ENCODE measurements at regions not wholly inside any gene's neighbourhood (a gene's known extent, or its start where the extent isn't known, plus 50 kb on each side); places are given as distances from the start of the nearest gene placed in this dataset.
A peak's percentile ranks its signal among the peaks of the same experiment; 100 is the strongest.

DNA sequence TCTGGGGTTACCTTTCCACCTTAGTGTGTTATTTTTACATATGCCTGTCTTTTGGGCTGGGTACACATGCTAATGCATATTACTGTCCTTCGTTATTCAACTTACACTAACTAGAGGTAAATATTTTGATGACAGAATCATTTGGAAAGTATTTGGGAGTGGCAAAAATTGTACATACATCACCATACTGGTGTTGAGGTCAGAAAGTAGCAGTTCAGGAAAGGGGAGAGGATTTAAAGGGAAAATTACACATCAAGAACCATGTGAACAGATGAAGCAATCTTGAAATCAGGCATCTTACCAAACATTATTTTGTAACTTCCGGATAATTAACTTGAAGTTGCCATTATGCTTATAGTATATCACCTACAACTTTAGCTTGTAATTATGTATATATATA, 379.7 kb downstream of the RND3 start:
- Histone ChIP-seq H3K79me2 (ENCODE audit: control insufficient read depth, insufficient read depth, low read length) (no peaks in the 10 kb centered on the region), H2AFZ (ENCODE audit: low read length) (no peak overlapping the region), H3K36me3 (ENCODE audit: control insufficient read depth, insufficient read depth, low read length) (no peaks in the 10 kb centered on the region), H3K9ac (ENCODE audit: insufficient read depth, low read length) (no peak overlapping the region), H3K27me3 (ENCODE audit: control insufficient read depth, insufficient read depth, low read length) (no peaks in the 10 kb centered on the region), H3K9me3 (ENCODE audit: control insufficient read depth, insufficient read depth, low read depth, low read length) (no peaks in the 10 kb centered on the region), H3K4me3 (replicated peaks in 1 of 4; ENCODE audit: control extremely low read depth in 1 of 4, insufficient read depth in 1 of 4, low read depth in 3 of 4, low read length in 4 of 4) (no peak overlapping the region), H3K27ac (ENCODE audit: insufficient read depth, low read length) (no peak overlapping the region), H3K4me2 (ENCODE audit: extremely low read depth, insufficient read depth, low read length) (no peak overlapping the region), H4K20me1 (ENCODE audit: control insufficient read depth, extremely low read depth, insufficient read depth, low read length) (no peaks in the 10 kb centered on the region), H3K4me1 (ENCODE audit: control insufficient read depth, extremely low read depth, insufficient read depth, low read length) (peaks cover 5% of the 10 kb centered on the region)
- peak in 1 of 2 donors; percentile 24 for DNase-seq (ENCODE audit: low read depth in 2 of 2)
- TF ChIP-seq, protein P1, sequence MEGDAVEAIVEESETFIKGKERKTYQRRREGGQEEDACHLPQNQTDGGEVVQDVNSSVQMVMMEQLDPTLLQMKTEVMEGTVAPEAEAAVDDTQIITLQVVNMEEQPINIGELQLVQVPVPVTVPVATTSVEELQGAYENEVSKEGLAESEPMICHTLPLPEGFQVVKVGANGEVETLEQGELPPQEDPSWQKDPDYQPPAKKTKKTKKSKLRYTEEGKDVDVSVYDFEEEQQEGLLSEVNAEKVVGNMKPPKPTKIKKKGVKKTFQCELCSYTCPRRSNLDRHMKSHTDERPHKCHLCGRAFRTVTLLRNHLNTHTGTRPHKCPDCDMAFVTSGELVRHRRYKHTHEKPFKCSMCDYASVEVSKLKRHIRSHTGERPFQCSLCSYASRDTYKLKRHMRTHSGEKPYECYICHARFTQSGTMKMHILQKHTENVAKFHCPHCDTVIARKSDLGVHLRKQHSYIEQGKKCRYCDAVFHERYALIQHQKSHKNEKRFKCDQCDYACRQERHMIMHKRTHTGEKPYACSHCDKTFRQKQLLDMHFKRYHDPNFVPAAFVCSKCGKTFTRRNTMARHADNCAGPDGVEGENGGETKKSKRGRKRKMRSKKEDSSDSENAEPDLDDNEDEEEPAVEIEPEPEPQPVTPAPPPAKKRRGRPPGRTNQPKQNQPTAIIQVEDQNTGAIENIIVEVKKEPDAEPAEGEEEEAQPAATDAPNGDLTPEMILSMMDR (conservative IDR thresholded peaks at IDR 0.05 in 1 of 2, IDR thresholded peaks at IDR 0.05 in 1 of 2; ENCODE audit: low read depth in 1 of 2, low read length in 2 of 2): no peak
- TF ChIP-seq EZH2 (IDR thresholded peaks at IDR 0.05; ENCODE audit: low read length, missing control alignments): no peak

DNA sequence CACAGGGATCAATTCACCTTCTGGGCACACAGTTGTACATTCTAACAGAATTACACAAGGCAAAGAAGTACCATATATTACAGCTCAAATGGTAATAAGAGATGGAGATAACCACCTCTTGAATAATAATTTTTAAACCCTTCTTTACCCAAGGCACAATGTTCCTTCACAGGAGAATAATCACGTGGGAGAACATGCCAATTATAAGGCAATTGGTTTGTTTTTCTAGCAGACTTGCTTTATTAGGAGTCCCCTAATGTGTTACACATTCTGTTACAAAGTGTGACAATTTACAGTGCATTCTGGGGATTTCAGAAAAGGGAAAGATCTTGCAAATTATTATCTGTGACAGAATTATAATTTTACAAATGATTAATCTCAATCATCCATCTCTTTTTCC, 380.3 kb downstream of the RND3 start:
- Histone ChIP-seq H3K79me2 (ENCODE audit: control insufficient read depth, insufficient read depth, low read length) (no peaks in the 10 kb centered on the region), H3K9ac (ENCODE audit: insufficient read depth, low read length) (no peak overlapping the region), H3K4me3 (replicated peaks in 1 of 4; ENCODE audit: control extremely low read depth in 1 of 4, insufficient read depth in 1 of 4, low read depth in 3 of 4, low read length in 4 of 4) (no peak overlapping the region), H3K27me3 (ENCODE audit: control insufficient read depth, insufficient read depth, low read length) (no peaks in the 10 kb centered on the region), H2AFZ (ENCODE audit: low read length) (no peak overlapping the region), H3K9me3 (ENCODE audit: control insufficient read depth, insufficient read depth, low read depth, low read length) (no peaks in the 10 kb centered on the region), H3K4me2 (ENCODE audit: extremely low read depth, insufficient read depth, low read length) (no peak overlapping the region), H3K27ac (ENCODE audit: insufficient read depth, low read length) (no peak overlapping the region), H3K4me1 (ENCODE audit: control insufficient read depth, extremely low read depth, insufficient read depth, low read length) (peaks cover 5% of the 10 kb centered on the region), H3K36me3 (ENCODE audit: control insufficient read depth, insufficient read depth, low read length) (no peaks in the 10 kb centered on the region), H4K20me1 (ENCODE audit: control insufficient read depth, extremely low read depth, insufficient read depth, low read length) (no peaks in the 10 kb centered on the region)
- TF ChIP-seq EZH2 (IDR thresholded peaks at IDR 0.05; ENCODE audit: low read length, missing control alignments): no peak
- TF ChIP-seq, protein P1 (conservative IDR thresholded peaks at IDR 0.05 in 1 of 2, IDR thresholded peaks at IDR 0.05 in 1 of 2; ENCODE audit: low read depth in 1 of 2, low read length in 2 of 2): no peak
- no peak for DNase-seq (ENCODE audit: low read depth in 2 of 2)

DNA sequence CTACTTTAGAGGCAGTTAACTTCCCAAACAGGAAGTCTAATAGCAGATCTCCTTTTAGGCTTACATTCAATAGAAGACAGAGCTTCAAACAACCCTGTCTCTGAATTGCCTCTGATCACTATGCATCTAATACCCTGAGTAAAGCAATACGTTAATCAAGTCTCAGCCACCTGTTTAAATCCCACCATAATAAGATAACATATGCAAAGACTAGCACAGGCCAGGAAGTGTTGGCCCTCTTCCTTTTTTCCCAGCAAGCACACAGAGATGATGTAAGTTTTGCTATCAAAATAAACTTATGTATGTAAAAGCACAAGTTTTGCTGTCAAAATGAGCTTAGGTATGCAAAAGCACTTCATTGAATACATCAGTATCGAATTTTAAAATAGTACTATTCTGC, 385.5 kb downstream of the RND3 start:
- H3K79me2 ChIP-seq (ENCODE audit: control insufficient read depth, insufficient read depth, low read length): no peaks in the 10 kb centered on the region
- no peak overlapping the region for H3K4me3 ChIP-seq (replicated peaks in 1 of 4; ENCODE audit: control extremely low read depth in 1 of 4, insufficient read depth in 1 of 4, low read depth in 3 of 4, low read length in 4 of 4)
- DNase-seq (ENCODE audit: low read depth in 2 of 2): peak in 1 of 2 donors; percentile 21
- H2AFZ ChIP-seq (ENCODE audit: low read length): no peak overlapping the region
- no peak overlapping the region for H3K9ac ChIP-seq (ENCODE audit: insufficient read depth, low read length)
- no peak for TF ChIP-seq EZH2 (IDR thresholded peaks at IDR 0.05; ENCODE audit: low read length, missing control alignments)
- TF ChIP-seq, protein P1 (conservative IDR thresholded peaks at IDR 0.05 in 1 of 2, IDR thresholded peaks at IDR 0.05 in 1 of 2; ENCODE audit: low read depth in 1 of 2, low read length in 2 of 2): no peak
- no peaks in the 10 kb centered on the region for H3K4me1 ChIP-seq (ENCODE audit: control insufficient read depth, extremely low read depth, insufficient read depth, low read length)
- H3K27ac ChIP-seq (ENCODE audit: insufficient read depth, low read length): no peak overlapping the region
- no peaks in the 10 kb centered on the region for H3K27me3 ChIP-seq (ENCODE audit: control insufficient read depth, insufficient read depth, low read length)
- no peak overlapping the region for H3K4me2 ChIP-seq (ENCODE audit: extremely low read depth, insufficient read depth, low read length)
- H3K36me3 ChIP-seq (ENCODE audit: control insufficient read depth, insufficient read depth, low read length): no peaks in the 10 kb centered on the region
- H3K9me3 ChIP-seq (ENCODE audit: control insufficient read depth, insufficient read depth, low read depth, low read length): no peaks in the 10 kb centered on the region
- H4K20me1 ChIP-seq (ENCODE audit: control insufficient read depth, extremely low read depth, insufficient read depth, low read length): no peaks in the 10 kb centered on the region

Measured in fibroblast of lung (primary cell).